ENCODE measurements at regions not wholly inside any gene's neighbourhood (a gene's known extent, or its start where the extent isn't known, plus 50 kb on each side); places are given as distances from the start of the nearest gene placed in this dataset.

DNA sequence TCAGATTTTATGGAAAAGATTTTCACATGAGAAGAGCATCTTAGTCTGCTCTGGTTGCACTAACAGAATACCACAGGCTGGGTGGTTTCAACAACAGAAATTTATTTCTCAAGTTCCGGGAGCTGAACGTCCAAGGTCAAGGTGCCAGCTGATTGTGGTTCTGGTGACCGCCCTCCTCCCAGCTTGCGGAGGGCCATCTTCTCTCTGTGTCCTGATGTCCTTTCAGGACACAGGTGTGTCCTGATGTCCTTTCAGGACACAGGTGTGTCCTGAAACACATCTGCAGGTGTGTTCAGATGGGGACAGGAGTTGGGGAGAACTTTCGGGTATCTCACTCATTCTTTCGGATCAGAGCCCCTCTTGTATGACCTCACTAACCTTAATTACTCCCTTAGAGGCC, 374.9 kb downstream of the SOX11 start:
- ATAC-seq = no peak
- TF ChIP-seq CSDC2 (CRISPR knock-in tag; IDR thresholded peaks at IDR 0.05) (no peak), TOX (CRISPR knock-in tag; IDR thresholded peaks at IDR 0.05; ENCODE audit: borderline replicate concordance) (no peak), SNAI2 (CRISPR knock-in tag; IDR thresholded peaks at IDR 0.05) (no peak), BACH2 (CRISPR knock-in tag; IDR thresholded peaks at IDR 0.05; ENCODE audit: borderline replicate concordance) (no peak), ESRRG (CRISPR knock-in tag; IDR thresholded peaks at IDR 0.05) (no peak), ZFP3 (CRISPR knock-in tag; IDR thresholded peaks at IDR 0.05) (no peak), ZC3H10 (CRISPR knock-in tag; IDR thresholded peaks at IDR 0.05) (no peak), ZNF565 (CRISPR knock-in tag; conservative IDR thresholded peaks at IDR 0.05; ENCODE audit: low read depth) (no peak), ZNF70 (CRISPR knock-in tag; IDR thresholded peaks at IDR 0.05) (no peak)
- TF ChIP-seq, protein P1, sequence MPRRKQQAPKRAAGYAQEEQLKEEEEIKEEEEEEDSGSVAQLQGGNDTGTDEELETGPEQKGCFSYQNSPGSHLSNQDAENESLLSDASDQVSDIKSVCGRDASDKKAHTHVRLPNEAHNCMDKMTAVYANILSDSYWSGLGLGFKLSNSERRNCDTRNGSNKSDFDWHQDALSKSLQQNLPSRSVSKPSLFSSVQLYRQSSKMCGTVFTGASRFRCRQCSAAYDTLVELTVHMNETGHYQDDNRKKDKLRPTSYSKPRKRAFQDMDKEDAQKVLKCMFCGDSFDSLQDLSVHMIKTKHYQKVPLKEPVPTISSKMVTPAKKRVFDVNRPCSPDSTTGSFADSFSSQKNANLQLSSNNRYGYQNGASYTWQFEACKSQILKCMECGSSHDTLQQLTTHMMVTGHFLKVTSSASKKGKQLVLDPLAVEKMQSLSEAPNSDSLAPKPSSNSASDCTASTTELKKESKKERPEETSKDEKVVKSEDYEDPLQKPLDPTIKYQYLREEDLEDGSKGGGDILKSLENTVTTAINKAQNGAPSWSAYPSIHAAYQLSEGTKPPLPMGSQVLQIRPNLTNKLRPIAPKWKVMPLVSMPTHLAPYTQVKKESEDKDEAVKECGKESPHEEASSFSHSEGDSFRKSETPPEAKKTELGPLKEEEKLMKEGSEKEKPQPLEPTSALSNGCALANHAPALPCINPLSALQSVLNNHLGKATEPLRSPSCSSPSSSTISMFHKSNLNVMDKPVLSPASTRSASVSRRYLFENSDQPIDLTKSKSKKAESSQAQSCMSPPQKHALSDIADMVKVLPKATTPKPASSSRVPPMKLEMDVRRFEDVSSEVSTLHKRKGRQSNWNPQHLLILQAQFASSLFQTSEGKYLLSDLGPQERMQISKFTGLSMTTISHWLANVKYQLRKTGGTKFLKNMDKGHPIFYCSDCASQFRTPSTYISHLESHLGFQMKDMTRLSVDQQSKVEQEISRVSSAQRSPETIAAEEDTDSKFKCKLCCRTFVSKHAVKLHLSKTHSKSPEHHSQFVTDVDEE (CRISPR knock-in tag; IDR thresholded peaks at IDR 0.05) = no peak
- TF ChIP-seq, protein P2, sequence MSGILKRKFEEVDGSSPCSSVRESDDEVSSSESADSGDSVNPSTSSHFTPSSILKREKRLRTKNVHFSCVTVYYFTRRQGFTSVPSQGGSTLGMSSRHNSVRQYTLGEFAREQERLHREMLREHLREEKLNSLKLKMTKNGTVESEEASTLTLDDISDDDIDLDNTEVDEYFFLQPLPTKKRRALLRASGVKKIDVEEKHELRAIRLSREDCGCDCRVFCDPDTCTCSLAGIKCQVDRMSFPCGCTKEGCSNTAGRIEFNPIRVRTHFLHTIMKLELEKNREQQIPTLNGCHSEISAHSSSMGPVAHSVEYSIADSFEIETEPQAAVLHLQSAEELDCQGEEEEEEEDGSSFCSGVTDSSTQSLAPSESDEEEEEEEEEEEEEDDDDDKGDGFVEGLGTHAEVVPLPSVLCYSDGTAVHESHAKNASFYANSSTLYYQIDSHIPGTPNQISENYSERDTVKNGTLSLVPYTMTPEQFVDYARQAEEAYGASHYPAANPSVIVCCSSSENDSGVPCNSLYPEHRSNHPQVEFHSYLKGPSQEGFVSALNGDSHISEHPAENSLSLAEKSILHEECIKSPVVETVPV (CRISPR knock-in tag; IDR thresholded peaks at IDR 0.05) = no peak
- TF ChIP-seq, protein P3, sequence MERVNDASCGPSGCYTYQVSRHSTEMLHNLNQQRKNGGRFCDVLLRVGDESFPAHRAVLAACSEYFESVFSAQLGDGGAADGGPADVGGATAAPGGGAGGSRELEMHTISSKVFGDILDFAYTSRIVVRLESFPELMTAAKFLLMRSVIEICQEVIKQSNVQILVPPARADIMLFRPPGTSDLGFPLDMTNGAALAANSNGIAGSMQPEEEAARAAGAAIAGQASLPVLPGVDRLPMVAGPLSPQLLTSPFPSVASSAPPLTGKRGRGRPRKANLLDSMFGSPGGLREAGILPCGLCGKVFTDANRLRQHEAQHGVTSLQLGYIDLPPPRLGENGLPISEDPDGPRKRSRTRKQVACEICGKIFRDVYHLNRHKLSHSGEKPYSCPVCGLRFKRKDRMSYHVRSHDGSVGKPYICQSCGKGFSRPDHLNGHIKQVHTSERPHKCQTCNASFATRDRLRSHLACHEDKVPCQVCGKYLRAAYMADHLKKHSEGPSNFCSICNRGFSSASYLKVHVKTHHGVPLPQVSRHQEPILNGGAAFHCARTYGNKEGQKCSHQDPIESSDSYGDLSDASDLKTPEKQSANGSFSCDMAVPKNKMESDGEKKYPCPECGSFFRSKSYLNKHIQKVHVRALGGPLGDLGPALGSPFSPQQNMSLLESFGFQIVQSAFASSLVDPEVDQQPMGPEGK (CRISPR knock-in tag; IDR thresholded peaks at IDR 0.05; ENCODE audit: borderline replicate concordance) = no peak
- TF ChIP-seq, protein P4, sequence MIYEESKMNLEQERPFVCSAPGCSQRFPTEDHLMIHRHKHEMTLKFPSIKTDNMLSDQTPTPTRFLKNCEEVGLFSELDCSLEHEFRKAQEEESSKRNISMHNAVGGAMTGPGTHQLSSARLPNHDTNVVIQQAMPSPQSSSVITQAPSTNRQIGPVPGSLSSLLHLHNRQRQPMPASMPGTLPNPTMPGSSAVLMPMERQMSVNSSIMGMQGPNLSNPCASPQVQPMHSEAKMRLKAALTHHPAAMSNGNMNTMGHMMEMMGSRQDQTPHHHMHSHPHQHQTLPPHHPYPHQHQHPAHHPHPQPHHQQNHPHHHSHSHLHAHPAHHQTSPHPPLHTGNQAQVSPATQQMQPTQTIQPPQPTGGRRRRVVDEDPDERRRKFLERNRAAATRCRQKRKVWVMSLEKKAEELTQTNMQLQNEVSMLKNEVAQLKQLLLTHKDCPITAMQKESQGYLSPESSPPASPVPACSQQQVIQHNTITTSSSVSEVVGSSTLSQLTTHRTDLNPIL (CRISPR knock-in tag; IDR thresholded peaks at IDR 0.05; ENCODE audit: low read depth) = no peak

DNA sequence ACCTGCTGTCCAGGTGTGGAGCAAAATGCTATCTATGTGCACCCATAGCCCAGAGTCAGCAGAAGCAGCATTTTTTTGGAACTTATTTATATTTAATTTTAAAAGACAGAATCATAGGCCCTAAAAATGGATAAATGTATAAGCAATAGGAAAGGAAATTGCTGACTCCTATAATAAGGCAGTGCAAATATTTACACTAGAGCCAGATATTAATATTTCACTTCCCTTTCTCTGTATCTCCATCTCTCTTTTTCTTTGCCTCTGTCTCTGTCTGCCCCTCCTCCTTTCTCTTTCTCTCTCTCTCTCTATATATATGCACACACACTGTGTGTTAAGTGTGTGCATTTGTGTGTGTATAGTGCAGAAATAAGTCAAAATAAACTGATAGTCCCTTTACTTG, 375.6 kb downstream of the SOX11 start:
- TF ChIP-seq ESRRG (CRISPR knock-in tag; IDR thresholded peaks at IDR 0.05) = no peak
- no peak for TF ChIP-seq ZC3H10 (CRISPR knock-in tag; IDR thresholded peaks at IDR 0.05)
- no peak for TF ChIP-seq RARB (CRISPR knock-in tag; IDR thresholded peaks at IDR 0.05)
- no peak for TF ChIP-seq ISL1 (CRISPR knock-in tag; IDR thresholded peaks at IDR 0.05)
- no peak for TF ChIP-seq OSR1 (CRISPR knock-in tag; IDR thresholded peaks at IDR 0.05)
- TF ChIP-seq GLIS3 (CRISPR knock-in tag; IDR thresholded peaks at IDR 0.05) = no peak
- ATAC-seq = no peak

DNA sequence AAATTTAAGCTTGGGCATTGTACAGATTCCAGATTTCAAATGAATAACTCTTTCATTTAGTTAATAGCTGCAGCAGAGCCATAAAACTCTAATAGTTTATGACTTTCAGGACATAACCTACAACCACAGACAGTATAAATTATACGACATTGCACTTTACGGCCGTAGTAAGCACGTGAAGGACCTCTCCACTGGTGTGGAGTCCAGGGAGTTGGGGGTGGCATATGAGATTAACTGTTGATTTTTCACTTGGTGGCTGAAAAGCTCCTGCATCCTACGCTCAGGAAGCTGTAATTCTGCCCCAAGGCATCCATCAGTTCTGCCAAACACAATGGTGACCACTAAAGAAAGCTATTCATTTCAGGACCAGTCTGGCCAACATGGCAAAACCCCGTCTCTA, 376.2 kb downstream of the SOX11 start:
- TF ChIP-seq CSDC2 (CRISPR knock-in tag; IDR thresholded peaks at IDR 0.05) (no peak), ZC3H10 (CRISPR knock-in tag; IDR thresholded peaks at IDR 0.05) (no peak), SNAI2 (CRISPR knock-in tag; IDR thresholded peaks at IDR 0.05) (no peak), ARNTL (CRISPR knock-in tag; IDR thresholded peaks at IDR 0.05; ENCODE audit: borderline replicate concordance, low read depth) (no peak), GLIS3 (CRISPR knock-in tag; IDR thresholded peaks at IDR 0.05) (no peak), PPARA (CRISPR knock-in tag; IDR thresholded peaks at IDR 0.05; ENCODE audit: borderline replicate concordance) (no peak), ZFP3 (CRISPR knock-in tag; IDR thresholded peaks at IDR 0.05) (no peak), ESRRG (CRISPR knock-in tag; IDR thresholded peaks at IDR 0.05) (no peak), ZNF70 (CRISPR knock-in tag; IDR thresholded peaks at IDR 0.05) (no peak), ZFP30 (CRISPR knock-in tag; IDR thresholded peaks at IDR 0.05) (no peak), OSR1 (CRISPR knock-in tag; IDR thresholded peaks at IDR 0.05) (no peak), RARB (CRISPR knock-in tag; IDR thresholded peaks at IDR 0.05) (no peak), BACH2 (CRISPR knock-in tag; IDR thresholded peaks at IDR 0.05; ENCODE audit: borderline replicate concordance) (no peak), TCF4 (CRISPR knock-in tag; IDR thresholded peaks at IDR 0.05; ENCODE audit: borderline replicate concordance) (no peak), ZNF8 (CRISPR knock-in tag; IDR thresholded peaks at IDR 0.05) (no peak)
- TF ChIP-seq, protein P1 (CRISPR knock-in tag; IDR thresholded peaks at IDR 0.05) = no peak
- TF ChIP-seq, protein P2 (CRISPR knock-in tag; IDR thresholded peaks at IDR 0.05) = no peak
- TF ChIP-seq, protein P4 (CRISPR knock-in tag; IDR thresholded peaks at IDR 0.05; ENCODE audit: low read depth) = no peak
- no peak for ATAC-seq

Data from SK-N-SH treated with all-trans-retinoic acid at 6 μM for 48 hours (cell line).